ENCODE measurements at regions not wholly inside any gene's neighbourhood (a gene's known extent, or its start where the extent isn't known, plus 50 kb on each side); places are given as distances from the start of the nearest gene placed in this dataset.

- Histone ChIP-seq H2BK12ac (ENCODE audit: low read length) (no peak overlapping the region), H3K4ac (ENCODE audit: low read depth, low read length) (no peak overlapping the region), H3K36me3 (ENCODE audit: control insufficient read depth in 1 of 2, insufficient read depth in 2 of 2, low read length in 2 of 2) (no peaks in the 10 kb centered on the region), H3K4me1 (ENCODE audit: control insufficient read depth in 1 of 2, insufficient read depth in 2 of 2, low read length in 2 of 2) (no peaks in the 10 kb centered on the region), H3K4me2 (ENCODE audit: low read length) (no peak overlapping the region), H3K79me1 (ENCODE audit: low read length) (no peaks in the 10 kb centered on the region), H3K4me3 (ENCODE audit: low read depth, low read length) (no peak overlapping the region), H2BK120ac (ENCODE audit: insufficient read depth, low read length, poor library complexity) (no peak overlapping the region), H4K8ac (ENCODE audit: low read depth, low read length) (no peak overlapping the region), H4K12ac (ENCODE audit: low read depth, low read length) (no peak overlapping the region), H2BK5ac (ENCODE audit: low read depth, low read length, poor library complexity) (no peak overlapping the region), H2AK5ac (ENCODE audit: low read length) (no peak overlapping the region), H3K18ac (ENCODE audit: low read length) (no peak overlapping the region), H3K14ac (ENCODE audit: low read length) (no peak overlapping the region), H3K9me3 (ENCODE audit: insufficient read depth, low read depth, low read length) (peaks cover 2% of the 10 kb centered on the region), H3K27me3 (ENCODE audit: insufficient read depth, low read length) (no peaks in the 10 kb centered on the region), H2AFZ (ENCODE audit: insufficient read depth, low read length, poor library complexity) (no peak overlapping the region), H4K91ac (ENCODE audit: low read depth, low read length) (no peak overlapping the region), H3K9ac (ENCODE audit: low read length) (no peak overlapping the region), H3K79me2 (ENCODE audit: control insufficient read depth, insufficient read depth, low read length, poor library complexity) (no peaks in the 10 kb centered on the region), H3K27ac (ENCODE audit: low read depth, low read length) (no peak overlapping the region), H3K23ac (ENCODE audit: low read length) (no peak overlapping the region)
- peak in 1 of 2 donors; percentile 10 for DNase-seq
- WGBS (ENCODE audit: extremely low coverage, insufficient coverage, insufficient read length), result no CpG with 5 or more reads among the region's 4 CpGs
Measured at GRCh38 chr4:24024157-24024556, 134.3 kb upstream of the PPARGC1A start.

- no peak overlapping the region for H3K4ac ChIP-seq (ENCODE audit: low read depth, low read length)
- no CpG with 5 or more reads among the region's 1 CpG for WGBS (ENCODE audit: extremely low coverage, insufficient coverage, insufficient read length)
- no peak overlapping the region for H3K4me2 ChIP-seq (ENCODE audit: low read length)
- H2AK5ac ChIP-seq (ENCODE audit: low read length), result no peak overlapping the region
- no peak overlapping the region for H3K18ac ChIP-seq (ENCODE audit: low read length)
- no peaks in the 10 kb centered on the region for H3K4me1 ChIP-seq (ENCODE audit: control insufficient read depth in 1 of 2, insufficient read depth in 2 of 2, low read length in 2 of 2)
- H3K23ac ChIP-seq (ENCODE audit: low read length), result no peak overlapping the region
- H2BK12ac ChIP-seq (ENCODE audit: low read length), result no peak overlapping the region
- H3K27ac ChIP-seq (ENCODE audit: low read depth, low read length), result no peak overlapping the region
- no peak overlapping the region for H4K8ac ChIP-seq (ENCODE audit: low read depth, low read length)
- no peak overlapping the region for H2AFZ ChIP-seq (ENCODE audit: insufficient read depth, low read length, poor library complexity)
- H2BK120ac ChIP-seq (ENCODE audit: insufficient read depth, low read length, poor library complexity), result no peak overlapping the region
- no peaks in the 10 kb centered on the region for H3K9me3 ChIP-seq (ENCODE audit: insufficient read depth, low read depth, low read length)
- H4K91ac ChIP-seq (ENCODE audit: low read depth, low read length), result no peak overlapping the region
- no peak overlapping the region for H2BK5ac ChIP-seq (ENCODE audit: low read depth, low read length, poor library complexity)
- H3K36me3 ChIP-seq (ENCODE audit: control insufficient read depth in 1 of 2, insufficient read depth in 2 of 2, low read length in 2 of 2), result no peaks in the 10 kb centered on the region
- no peak for DNase-seq
- no peaks in the 10 kb centered on the region for H3K27me3 ChIP-seq (ENCODE audit: insufficient read depth, low read length)
- no peaks in the 10 kb centered on the region for H3K79me1 ChIP-seq (ENCODE audit: low read length)
- no peak overlapping the region for H3K14ac ChIP-seq (ENCODE audit: low read length)
- H4K12ac ChIP-seq (ENCODE audit: low read depth, low read length), result no peak overlapping the region
- no peak overlapping the region for H3K9ac ChIP-seq (ENCODE audit: low read length)
- H3K4me3 ChIP-seq (ENCODE audit: low read depth, low read length), result no peak overlapping the region
- no peaks in the 10 kb centered on the region for H3K79me2 ChIP-seq (ENCODE audit: control insufficient read depth, insufficient read depth, low read length, poor library complexity)
Measured at GRCh38 chr4:24015782-24016181, 125.9 kb upstream of the PPARGC1A start.

- Histone ChIP-seq H3K27ac (ENCODE audit: low read depth, low read length) (no peak overlapping the region), H3K4me1 (ENCODE audit: control insufficient read depth in 1 of 2, insufficient read depth in 2 of 2, low read length in 2 of 2) (no peaks in the 10 kb centered on the region), H3K9me3 (ENCODE audit: insufficient read depth, low read depth, low read length) (no peaks in the 10 kb centered on the region), H3K9ac (ENCODE audit: low read length) (no peak overlapping the region), H4K12ac (ENCODE audit: low read depth, low read length) (no peak overlapping the region), H3K4me2 (ENCODE audit: low read length) (no peak overlapping the region), H3K27me3 (ENCODE audit: insufficient read depth, low read length) (no peaks in the 10 kb centered on the region), H3K79me1 (ENCODE audit: low read length) (no peaks in the 10 kb centered on the region), H2BK120ac (ENCODE audit: insufficient read depth, low read length, poor library complexity) (no peak overlapping the region), H2AK5ac (ENCODE audit: low read length) (no peak overlapping the region), H3K36me3 (ENCODE audit: control insufficient read depth in 1 of 2, insufficient read depth in 2 of 2, low read length in 2 of 2) (no peaks in the 10 kb centered on the region), H2BK12ac (ENCODE audit: low read length) (no peak overlapping the region), H3K4me3 (ENCODE audit: low read depth, low read length) (no peak overlapping the region), H3K18ac (ENCODE audit: low read length) (no peak overlapping the region), H3K4ac (ENCODE audit: low read depth, low read length) (no peak overlapping the region), H2AFZ (ENCODE audit: insufficient read depth, low read length, poor library complexity) (no peak overlapping the region), H2BK5ac (ENCODE audit: low read depth, low read length, poor library complexity) (no peak overlapping the region), H3K23ac (ENCODE audit: low read length) (no peak overlapping the region), H3K79me2 (ENCODE audit: control insufficient read depth, insufficient read depth, low read length, poor library complexity) (no peaks in the 10 kb centered on the region), H3K14ac (ENCODE audit: low read length) (no peak overlapping the region), H4K91ac (ENCODE audit: low read depth, low read length) (no peak overlapping the region), H4K8ac (ENCODE audit: low read depth, low read length) (no peak overlapping the region)
- no CpG with 5 or more reads among the region's 8 CpGs for WGBS (ENCODE audit: extremely low coverage, insufficient coverage, insufficient read length)
- DNase-seq, result no peak
Measured at GRCh38 chr4:24013668-24014422, 124.0 kb upstream of the PPARGC1A start.

- Histone ChIP-seq H3K27me3 (ENCODE audit: insufficient read depth, low read length) (no peaks in the 10 kb centered on the region), H3K4me1 (ENCODE audit: control insufficient read depth in 1 of 2, insufficient read depth in 2 of 2, low read length in 2 of 2) (peaks cover 0 to 3% of the 10 kb centered on the region in 2 experiments), H3K4ac (ENCODE audit: low read depth, low read length) (no peak overlapping the region), H3K79me2 (ENCODE audit: control insufficient read depth, insufficient read depth, low read length, poor library complexity) (no peaks in the 10 kb centered on the region), H3K9me3 (ENCODE audit: insufficient read depth, low read depth, low read length) (no peaks in the 10 kb centered on the region), H3K14ac (ENCODE audit: low read length) (no peak overlapping the region), H3K36me3 (ENCODE audit: control insufficient read depth in 1 of 2, insufficient read depth in 2 of 2, low read length in 2 of 2) (no peaks in the 10 kb centered on the region), H3K27ac (ENCODE audit: low read depth, low read length) (no peak overlapping the region), H3K79me1 (ENCODE audit: low read length) (no peaks in the 10 kb centered on the region), H2AK5ac (ENCODE audit: low read length) (no peak overlapping the region), H2BK12ac (ENCODE audit: low read length) (no peak overlapping the region), H3K4me3 (ENCODE audit: low read depth, low read length) (no peak overlapping the region), H4K8ac (ENCODE audit: low read depth, low read length) (no peak overlapping the region), H2BK5ac (ENCODE audit: low read depth, low read length, poor library complexity) (no peak overlapping the region), H3K23ac (ENCODE audit: low read length) (no peak overlapping the region), H4K91ac (ENCODE audit: low read depth, low read length) (no peak overlapping the region), H3K4me2 (ENCODE audit: low read length) (no peak overlapping the region), H4K12ac (ENCODE audit: low read depth, low read length) (no peak overlapping the region), H3K18ac (ENCODE audit: low read length) (no peak overlapping the region), H2BK120ac (ENCODE audit: insufficient read depth, low read length, poor library complexity) (no peak overlapping the region), H2AFZ (ENCODE audit: insufficient read depth, low read length, poor library complexity) (no peak overlapping the region), H3K9ac (ENCODE audit: low read length) (no peak overlapping the region)
- no peak for DNase-seq
- WGBS (ENCODE audit: extremely low coverage, insufficient coverage, insufficient read length), result no CpG with 5 or more reads among the region's 1 CpG
Measured at GRCh38 chr4:24010994-24011393, 121.1 kb upstream of the PPARGC1A start.
